Left lobe of liver (tissue), 2 donors: ENCODE measurements at regions not wholly inside any gene's neighbourhood (a gene's known extent, or its start where the extent isn't known, plus 50 kb on each side); places are given as distances from the start of the nearest gene placed in this dataset.

Experiments
- ATAC-seq: fragments of 200-7000 bp; cut with Tn5 transposase; one replicate; pipeline ENCODE4 v1.9.1; 2020; ENCODE audit warnings: mild to moderate bottlenecking, moderate library complexity
- DNase-seq: peaks from one replicate; pipeline ENCODE4 v3.0.0-alpha.2; 2020; ENCODE audit warnings: low spot score
- donor health status: DM: no; HTN: no; CAD: no; lungs with moderate emphysema.
- donor health status: DM: no; HTN: yes; CAD: no.

- ATAC-seq, result no peak
These were observed 258.3 kb upstream of the TCF21 start for GRCh38 chr6:133630651-133631050.

DNA sequence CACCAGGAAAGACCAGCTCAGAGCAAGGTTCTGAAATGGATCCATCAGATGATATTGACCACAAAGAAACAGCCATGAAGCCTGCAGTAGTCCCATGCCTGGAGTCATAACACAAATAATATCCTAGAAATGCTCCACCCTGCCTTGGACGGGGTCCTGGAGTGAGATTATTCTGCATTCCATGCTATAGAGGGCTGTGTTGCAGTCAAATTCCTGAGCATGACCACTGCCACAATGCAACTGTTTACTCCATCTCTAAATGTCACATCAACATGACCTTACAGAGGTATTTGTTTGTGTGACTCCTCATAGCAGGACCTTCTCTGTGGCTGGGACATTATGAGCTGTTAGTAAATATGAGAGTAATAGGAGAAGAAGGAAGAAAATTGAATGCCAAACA, 257.5 kb upstream of the TCF21 start:
- ATAC-seq (no peak), DNase-seq (no peak)

More at GRCh38 chr6:133630651-133631050, 258.3 kb upstream of the TCF21 start:
- DNase-seq, result no peak

GRCh38 chr6:133632206-133632605, 256.7 kb upstream of the TCF21 start:
- DNase-seq (no peak), ATAC-seq (no peak)

GRCh38 chr6:133632906-133633305, 256.0 kb upstream of the TCF21 start:
- DNase-seq, result no peak
- ATAC-seq, result no peak

- ATAC-seq (no peak), DNase-seq (no peak)
These were observed 254.4 kb upstream of the TCF21 start for GRCh38 chr6:133634474-133634873.

DNA sequence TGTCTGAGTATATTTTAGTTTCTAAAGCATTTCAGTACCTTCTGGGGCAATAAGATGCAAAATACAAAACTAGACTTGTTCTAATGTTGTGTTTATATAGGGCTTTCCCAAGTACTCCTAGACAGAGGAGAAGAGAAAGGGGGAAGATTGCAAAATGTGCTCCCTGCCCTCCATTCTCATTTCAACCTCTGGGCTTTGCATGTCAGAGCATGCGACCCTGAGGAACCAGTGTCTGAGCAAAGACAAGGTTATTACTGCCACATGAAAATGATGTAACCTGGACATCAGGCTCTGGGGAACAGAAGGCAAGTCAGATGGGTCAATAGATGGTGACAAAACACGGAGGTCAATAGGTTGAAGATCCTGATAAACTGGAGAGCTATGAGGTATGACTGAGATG, 253.5 kb upstream of the TCF21 start:
- ATAC-seq, result no peak

GRCh38 chr6:133637436-133637835, 251.5 kb upstream of the TCF21 start:
- ATAC-seq (no peak), DNase-seq (no peak)

More for the DNA sequence above, 253.5 kb upstream of the TCF21 start:
- DNase-seq, result no peak

- DNase-seq, result no peak
- no peak for ATAC-seq
These were observed 251.0 kb upstream of the TCF21 start for GRCh38 chr6:133637874-133638273.

- no peak for ATAC-seq
- DNase-seq, result no peak
These were observed 247.8 kb upstream of the TCF21 start for GRCh38 chr6:133641104-133641503.

GRCh38 chr6:133644548-133644891, 244.4 kb upstream of the TCF21 start:
- DNase-seq (no peak), ATAC-seq (no peak)

- ATAC-seq (no peak), DNase-seq (no peak)
These were observed 243.9 kb upstream of the TCF21 start for GRCh38 chr6:133644892-133645619.

- ATAC-seq, result no peak
- no peak for DNase-seq
These were observed 242.8 kb upstream of the TCF21 start for GRCh38 chr6:133645966-133646740.

DNA sequence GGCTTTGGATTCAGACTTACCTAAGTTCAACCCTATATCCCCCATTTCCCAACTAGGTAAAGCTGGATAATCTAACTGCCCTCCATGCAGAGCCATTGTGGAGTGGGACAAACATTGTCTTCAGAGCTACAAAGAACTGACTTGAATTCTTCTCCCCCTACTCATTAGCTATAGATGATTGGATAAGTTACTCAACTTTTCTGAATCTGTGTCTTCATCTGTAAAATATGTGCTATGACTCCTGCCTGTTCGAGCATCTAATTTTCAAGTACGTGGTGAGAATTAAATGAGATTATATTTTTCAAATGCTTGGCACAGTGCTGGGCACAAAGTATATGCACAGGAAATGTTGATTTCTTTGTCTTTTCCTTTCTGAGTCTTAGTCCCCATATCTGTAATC, 240.3 kb upstream of the TCF21 start:
- ATAC-seq, result no peak

DNA sequence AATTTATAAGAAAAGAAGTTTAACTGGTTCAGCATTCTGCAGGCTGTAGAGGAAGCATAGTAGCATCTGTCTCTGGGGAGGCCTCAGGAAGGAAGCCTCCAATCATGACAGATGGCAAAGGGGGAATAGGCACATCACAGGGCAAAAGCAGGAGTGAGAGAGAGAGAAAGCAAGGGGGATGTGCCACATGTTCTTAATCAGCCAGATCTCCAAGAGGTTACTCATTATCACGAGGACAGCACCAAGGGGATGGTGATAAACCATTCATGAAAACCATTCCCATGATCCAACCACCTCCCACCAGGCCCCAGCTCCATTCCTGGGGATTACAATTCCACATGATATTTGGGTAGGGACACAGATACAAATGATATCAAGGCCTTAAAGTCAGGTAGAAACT, 217.5 kb upstream of the TCF21 start:
- DNase-seq, result no peak
- ATAC-seq, result no peak

More for the DNA sequence above, 240.3 kb upstream of the TCF21 start:
- DNase-seq, result no peak

GRCh38 chr6:133673056-133673455, 215.9 kb upstream of the TCF21 start:
- ATAC-seq (no peak), DNase-seq (no peak)

GRCh38 chr6:133674661-133675060, 214.3 kb upstream of the TCF21 start:
- DNase-seq (no peak), ATAC-seq (no peak)

DNA sequence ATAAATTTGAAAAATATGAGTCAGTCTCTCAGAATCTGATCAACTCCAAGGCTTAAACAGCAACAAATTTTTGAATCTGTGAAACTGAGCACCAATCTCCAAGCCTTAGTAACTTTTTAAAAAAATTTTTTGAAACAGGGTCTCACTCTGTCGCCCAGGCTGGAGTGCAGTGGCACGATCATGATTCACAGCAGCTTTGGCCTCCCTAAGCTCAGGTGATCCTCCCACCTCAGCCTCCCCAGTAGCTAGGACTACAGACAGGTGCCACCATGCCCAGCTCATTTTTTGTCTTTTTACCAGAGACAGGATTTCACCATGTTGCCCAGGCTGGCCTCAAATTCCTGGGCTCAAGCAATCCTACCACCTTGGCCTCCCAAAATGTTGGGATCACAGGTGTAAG, 207.9 kb upstream of the TCF21 start:
- DNase-seq (no peak), ATAC-seq (no peak)

- ATAC-seq, result no peak
- no peak for DNase-seq
These were observed 207.0 kb upstream of the TCF21 start for GRCh38 chr6:133681891-133682290.

GRCh38 chr6:133682506-133683307, 206.2 kb upstream of the TCF21 start:
- no peak for ATAC-seq
- DNase-seq, result no peak

DNA sequence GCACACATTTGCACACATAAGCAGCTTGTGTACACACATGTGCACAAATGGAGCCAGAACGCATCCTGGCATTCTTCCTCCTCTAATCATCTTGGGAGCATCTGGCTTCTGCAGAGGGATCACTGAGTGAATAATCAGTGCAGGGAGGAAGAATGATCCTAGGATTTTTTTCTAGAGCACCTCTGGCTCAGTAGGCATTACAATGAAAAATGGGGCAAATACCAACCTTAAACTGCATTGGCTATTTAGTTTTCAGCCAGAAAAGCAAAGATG, 205.7 kb upstream of the TCF21 start:
- DNase-seq, result no peak
- ATAC-seq, result no peak

GRCh38 chr6:133683606-133684005, 205.3 kb upstream of the TCF21 start:
- ATAC-seq (no peak), DNase-seq (no peak)
